CD14-positive monocyte (primary cell): ENCODE measurements at regions not wholly inside any gene's neighbourhood (a gene's known extent, or its start where the extent isn't known, plus 50 kb on each side); places are given as distances from the start of the nearest gene placed in this dataset.

Experiments
- DNase-seq, 3 donors: peaks; one replicate each; pipeline ENCODE4 v3.0.0-alpha.2; 2011 to 2022
- H2AFZ ChIP-seq: 2 replicates; pipeline ENCODE4 v1.6.0; 2012; ENCODE audit warnings: mild to moderate bottlenecking, low read depth, low read length, inconsistent platforms; ENCODE audit not compliant: insufficient read depth, poor library complexity, severe bottlenecking
- H3K27ac ChIP-seq, 2 donors: 1 replicate in 1 of 2; 2 replicates in 1 of 2; pipeline ENCODE4 v1.5.1; 2012 to 2013; ENCODE audit warnings: low read length in 2 of 2, control low read depth in 1 of 2, inconsistent platforms in 1 of 2, low read depth in 1 of 2, mild to moderate bottlenecking in 1 of 2
- H3K27me3 ChIP-seq, 2 donors: one replicate each; pipeline versions ENCODE4 v1.6.0 to v1.6.1; 2011 to 2013; ENCODE audit warnings: low read length in 2 of 2; ENCODE audit not compliant: control insufficient read depth in 2 of 2, insufficient read depth in 2 of 2
- H3K36me3 ChIP-seq, 2 donors: replicated peaks in 1 of 2; 1 replicate in 1 of 2; 2 replicates in 1 of 2; pipeline versions ENCODE4 v1.5.1 to v1.6.1; 2012 to 2013; ENCODE audit warnings: low read length in 2 of 2, control low read depth in 1 of 2, inconsistent platforms in 1 of 2, mild to moderate bottlenecking in 1 of 2; ENCODE audit not compliant: insufficient read depth in 2 of 2, control insufficient read depth in 1 of 2
- H3K4me1 ChIP-seq, 2 donors: 1 replicate in 1 of 2; 2 replicates in 1 of 2; pipeline versions ENCODE4 v1.5.1 to v1.6.1; 2012 to 2013; ENCODE audit warnings: low read length in 2 of 2, control low read depth in 1 of 2, inconsistent platforms in 1 of 2, mild to moderate bottlenecking in 1 of 2, moderate library complexity in 1 of 2; ENCODE audit not compliant: insufficient read depth in 2 of 2, control insufficient read depth in 1 of 2
- H3K4me2 ChIP-seq: replicated peaks from 2 replicates; pipeline ENCODE3; 2012; ENCODE audit warnings: low read length, moderate library complexity, mild to moderate bottlenecking; ENCODE audit not compliant: poor library complexity, severe bottlenecking; ENCODE audit errors: extremely low read depth
- H3K4me3 ChIP-seq, 3 experiments: fragments of 200-600 bp in 1 of 3; sonication (generic) in 1 of 3; replicated peaks in 1 of 3; 1 replicate in 2 of 3; 2 replicates in 1 of 3; pipeline ENCODE4 v1.5.1; 2011 to 2013; ENCODE audit warnings: low read length in 3 of 3, mild to moderate bottlenecking in 3 of 3, control low read depth in 2 of 3, low read depth in 2 of 3, inconsistent platforms in 1 of 3, moderate library complexity in 1 of 3
- H3K79me2 ChIP-seq: 2 replicates; pipeline ENCODE4 v1.6.0; 2012; ENCODE audit warnings: mild to moderate bottlenecking, control low read depth, inconsistent platforms, low read length, moderate library complexity; ENCODE audit not compliant: insufficient read depth
- H3K9ac ChIP-seq: 2 replicates; pipeline ENCODE4 v1.6.0; 2017; ENCODE audit warnings: low read length, mild to moderate bottlenecking; ENCODE audit not compliant: insufficient read depth, poor library complexity, severe bottlenecking
- H3K9me3 ChIP-seq, 2 donors: replicated peaks in 1 of 2; 1 replicate in 1 of 2; 2 replicates in 1 of 2; pipeline versions ENCODE4 v1.5.1 to v1.6.1; 2012 to 2013; ENCODE audit warnings: low read length in 2 of 2, control low read depth in 1 of 2; ENCODE audit not compliant: control insufficient read depth in 1 of 2, insufficient read depth in 1 of 2
- H4K20me1 ChIP-seq: 2 replicates; pipeline ENCODE4 v1.6.0; 2012; ENCODE audit warnings: mild to moderate bottlenecking, low read length, control low read depth, moderate library complexity; ENCODE audit not compliant: insufficient read depth
- H3K27ac Mint-ChIP-seq, 7 donors: one replicate each; pipeline ENCODE4 v1.8.0; 2020; ENCODE audit warnings: mild to moderate bottlenecking in 7 of 7, mixed read lengths in 7 of 7, moderate library complexity in 6 of 7, inconsistent platforms in 2 of 7
- H3K27me3 Mint-ChIP-seq, 3 donors: one replicate each; pipeline ENCODE4 v1.8.0; 2021 to 2022; ENCODE audit warnings: low read depth in 3 of 3, mild to moderate bottlenecking in 3 of 3, mixed read lengths in 3 of 3, moderate library complexity in 3 of 3, inconsistent platforms in 1 of 3
- H3K36me3 Mint-ChIP-seq, 2 donors: one replicate each; pipeline ENCODE4 v1.8.0; 2020; ENCODE audit warnings: mixed read lengths in 2 of 2, inconsistent platforms in 1 of 2, mild to moderate bottlenecking in 1 of 2
- H3K4me1 Mint-ChIP-seq: one replicate; pipeline ENCODE4 v1.8.0; 2020; ENCODE audit warnings: mild to moderate bottlenecking, mixed read lengths
- H3K4me3 Mint-ChIP-seq, 2 donors: one replicate each; pipeline ENCODE4 v1.8.0; 2020; ENCODE audit warnings: mild to moderate bottlenecking in 2 of 2, mixed read lengths in 2 of 2, moderate library complexity in 1 of 2
- H3K9me3 Mint-ChIP-seq, 7 donors: one replicate each; pipeline ENCODE4 v1.8.0; 2020 to 2022; ENCODE audit warnings: mixed read lengths in 7 of 7, mild to moderate bottlenecking in 6 of 7, moderate library complexity in 6 of 7, inconsistent platforms in 2 of 7
- CTCF ChIP-seq: fragments of 200-600 bp; IDR thresholded peaks from one replicate; pipeline ENCODE4 v1.8.0; 2022; ENCODE audit warnings: antibody characterized with exemption, mild to moderate bottlenecking
- WGBS: methylation state at CpG from one replicate; pipeline ENCODE4 v1.1.5; 2013; ENCODE audit warnings: missing lambda C conversion rate; ENCODE audit not compliant: insufficient coverage; 5-methylcytosine and 5-hydroxymethylcytosine counted together
- intact Hi-C, 2 donors: fragments of 100-400 bp; cut with micrococcal nuclease; formaldehyde crosslinking; loops; one replicate each; pipeline versions ENCODE4 v1.15.0 to v1.15.1; 2023

- no peak overlapping the region for H3K4me2 ChIP-seq
- no peak for DNase-seq
- H3K27me3 Mint-ChIP-seq, result peaks cover 0 to 2% (median 1%) of the 10 kb centered on the region in 3 donors
- H3K4me1 Mint-ChIP-seq, result no peaks in the 10 kb centered on the region
- 100% methylated on average over 2 of the region's 6 CpGs for WGBS
- no peaks in the 10 kb centered on the region for H4K20me1 ChIP-seq
- no peaks in the 10 kb centered on the region for H3K36me3 Mint-ChIP-seq
- no peak overlapping the region for H3K27ac Mint-ChIP-seq
- H3K9ac ChIP-seq, result no peak overlapping the region
- no peaks in the 10 kb centered on the region for H3K4me1 ChIP-seq
- H3K9me3 ChIP-seq, result no peaks in the 10 kb centered on the region
- no peaks in the 10 kb centered on the region for H3K79me2 ChIP-seq
- no peaks in the 10 kb centered on the region for H3K36me3 ChIP-seq
- H3K4me3 Mint-ChIP-seq, result no peak overlapping the region
- no peak overlapping the region for H2AFZ ChIP-seq
- intact Hi-C loops, result no loop called here
- no peak for TF ChIP-seq CTCF
- H3K27ac ChIP-seq, result no peak overlapping the region
- H3K27me3 ChIP-seq, result no peaks in the 10 kb centered on the region
- no peak overlapping the region for H3K4me3 ChIP-seq
- H3K9me3 Mint-ChIP-seq, result peaks cover 0 to 2% (median 0%) of the 10 kb centered on the region in 7 donors
These were observed 991.2 kb downstream of the TUSC7 start for GRCh38 chr3:117700573-117701360.

- H3K4me1 Mint-ChIP-seq, result no peaks in the 10 kb centered on the region
- no peak overlapping the region for H3K4me3 Mint-ChIP-seq
- Histone ChIP-seq H3K27ac (no peak overlapping the region), H2AFZ (no peak overlapping the region), H3K4me1 (no peaks in the 10 kb centered on the region), H3K79me2 (no peaks in the 10 kb centered on the region), H3K4me2 (no peak overlapping the region), H3K36me3 (no peaks in the 10 kb centered on the region), H3K4me3 (no peak overlapping the region), H3K9ac (no peak overlapping the region), H3K27me3 (no peaks in the 10 kb centered on the region), H3K9me3 (no peaks in the 10 kb centered on the region), H4K20me1 (no peaks in the 10 kb centered on the region)
- DNase-seq, result no peak
- WGBS, result no CpG with 5 or more reads among the region's 3 CpGs
- intact Hi-C loops, result no loop called here
- H3K27ac Mint-ChIP-seq, result no peak overlapping the region
- no peak for TF ChIP-seq CTCF
- H3K27me3 Mint-ChIP-seq, result peaks cover 2 to 4% (median 3%) of the 10 kb centered on the region in 3 donors
- H3K36me3 Mint-ChIP-seq, result no peaks in the 10 kb centered on the region
- peaks cover 0 to 2% (median 0%) of the 10 kb centered on the region in 7 donors for H3K9me3 Mint-ChIP-seq
These were observed 995.4 kb downstream of the TUSC7 start for GRCh38 chr3:117705011-117705410.
